Large intestine (tissue), 3 donors: ENCODE measurements at regions not wholly inside any gene's neighbourhood (a gene's known extent, or its start where the extent isn't known, plus 50 kb on each side); places are given as distances from the start of the nearest gene placed in this dataset.

Source experiments
- DNase-seq, 2 donors: peaks; one replicate each; pipeline versions ENCODE4 v3.0.0 to v3.0.0-alpha.2; 2013
- H3K27ac ChIP-seq: one replicate; pipeline ENCODE4 v1.5.1; 2013; ENCODE audit warnings: low read length
- H3K27me3 ChIP-seq: 2 replicates; pipeline ENCODE4 v1.6.1; 2013; ENCODE audit warnings: low read length; ENCODE audit not compliant: control insufficient read depth, insufficient read depth
- H3K36me3 ChIP-seq: 2 replicates; pipeline ENCODE4 v1.6.1; 2013; ENCODE audit warnings: low read length; ENCODE audit not compliant: control insufficient read depth, insufficient read depth
- H3K4me1 ChIP-seq: one replicate; pipeline ENCODE4 v1.6.1; 2013; ENCODE audit warnings: low read length; ENCODE audit not compliant: control insufficient read depth, insufficient read depth
- H3K4me3 ChIP-seq: one replicate; pipeline ENCODE4 v1.5.1; 2013; ENCODE audit warnings: low read length
- H3K9me3 ChIP-seq: one replicate; pipeline ENCODE4 v1.6.1; 2013; ENCODE audit warnings: mild to moderate bottlenecking, low read depth, low read length, moderate library complexity; ENCODE audit not compliant: control insufficient read depth
- WGBS: methylation state at CpG from one replicate; pipeline ENCODE4 v1.1.5; 2013; ENCODE audit warnings: low lambda C conversion rate; ENCODE audit not compliant: insufficient coverage; 5-methylcytosine and 5-hydroxymethylcytosine counted together

- no peaks in the 10 kb centered on the region for H3K27me3 ChIP-seq
- H3K9me3 ChIP-seq: no peaks in the 10 kb centered on the region
- H3K27ac ChIP-seq: no peak overlapping the region
- H3K4me3 ChIP-seq: no peak overlapping the region
- DNase-seq: no peak
- no peaks in the 10 kb centered on the region for H3K4me1 ChIP-seq
- WGBS: 83% methylated on average over 2 of the region's 3 CpGs
- no peaks in the 10 kb centered on the region for H3K36me3 ChIP-seq
These were observed 1095.0 kb upstream of the B3GALT2 start for GRCh38 chr1:194281376-194281775.

GRCh38 chr1:194280463-194280862 is 1094.0 kb upstream of the B3GALT2 start:
- Histone ChIP-seq H3K4me3 (no peak overlapping the region), H3K9me3 (no peaks in the 10 kb centered on the region), H3K27me3 (no peaks in the 10 kb centered on the region), H3K36me3 (no peaks in the 10 kb centered on the region), H3K4me1 (no peaks in the 10 kb centered on the region), H3K27ac (no peak overlapping the region)
- DNase-seq: no peak
- 100% methylated on average over 1 of the region's 4 CpGs for WGBS

GRCh38 chr1:194279975-194280374 is 1093.6 kb upstream of the B3GALT2 start:
- no peaks in the 10 kb centered on the region for H3K27me3 ChIP-seq
- DNase-seq: no peak
- 82% methylated on average over 2 of the region's 3 CpGs for WGBS
- H3K36me3 ChIP-seq: no peaks in the 10 kb centered on the region
- H3K27ac ChIP-seq: no peak overlapping the region
- H3K4me3 ChIP-seq: no peak overlapping the region
- no peaks in the 10 kb centered on the region for H3K9me3 ChIP-seq
- no peaks in the 10 kb centered on the region for H3K4me1 ChIP-seq

- no peaks in the 10 kb centered on the region for H3K9me3 ChIP-seq
- H3K4me1 ChIP-seq: no peaks in the 10 kb centered on the region
- H3K36me3 ChIP-seq: no peaks in the 10 kb centered on the region
- WGBS: no CpG with 5 or more reads among the region's 6 CpGs
- DNase-seq: no peak
- H3K27ac ChIP-seq: no peak overlapping the region
- H3K27me3 ChIP-seq: no peaks in the 10 kb centered on the region
- no peak overlapping the region for H3K4me3 ChIP-seq
These were observed 1091.5 kb upstream of the B3GALT2 start for GRCh38 chr1:194277927-194278326.

GRCh38 chr1:194273660-194274059 is 1087.2 kb upstream of the B3GALT2 start:
- no peaks in the 10 kb centered on the region for H3K9me3 ChIP-seq
- H3K36me3 ChIP-seq: no peaks in the 10 kb centered on the region
- 50% methylated on average over 1 of the region's 1 CpG for WGBS
- no peaks in the 10 kb centered on the region for H3K27me3 ChIP-seq
- no peak overlapping the region for H3K4me3 ChIP-seq
- H3K4me1 ChIP-seq: no peaks in the 10 kb centered on the region
- H3K27ac ChIP-seq: no peak overlapping the region
- DNase-seq: no peak

- H3K9me3 ChIP-seq: no peaks in the 10 kb centered on the region
- H3K4me1 ChIP-seq: no peaks in the 10 kb centered on the region
- H3K27ac ChIP-seq: no peak overlapping the region
- DNase-seq: no peak
- no peak overlapping the region for H3K4me3 ChIP-seq
- no peaks in the 10 kb centered on the region for H3K36me3 ChIP-seq
- no peaks in the 10 kb centered on the region for H3K27me3 ChIP-seq
These were observed 1082.4 kb upstream of the B3GALT2 start for GRCh38 chr1:194268839-194269238.

GRCh38 chr1:194267021-194267420 is 1080.6 kb upstream of the B3GALT2 start:
- WGBS: 80% methylated on average over 1 of the region's 2 CpGs
- no peak for DNase-seq
- Histone ChIP-seq H3K36me3 (no peaks in the 10 kb centered on the region), H3K4me1 (no peaks in the 10 kb centered on the region), H3K4me3 (no peak overlapping the region), H3K27me3 (no peaks in the 10 kb centered on the region), H3K9me3 (no peaks in the 10 kb centered on the region), H3K27ac (no peak overlapping the region)

- no peaks in the 10 kb centered on the region for H3K36me3 ChIP-seq
- no peak for DNase-seq
- 55% methylated on average over 2 of the region's 2 CpGs for WGBS
These were observed 1069.6 kb upstream of the B3GALT2 start for GRCh38 chr1:194256010-194256409.

GRCh38 chr1:194252199-194252598 is 1065.8 kb upstream of the B3GALT2 start:
- no peak overlapping the region for H3K27ac ChIP-seq
- DNase-seq: no peak
- H3K27me3 ChIP-seq: no peaks in the 10 kb centered on the region
- H3K9me3 ChIP-seq: no peaks in the 10 kb centered on the region
- WGBS: no CpG with 5 or more reads among the region's 1 CpG
- H3K4me1 ChIP-seq: no peaks in the 10 kb centered on the region
- H3K36me3 ChIP-seq: no peaks in the 10 kb centered on the region
- no peak overlapping the region for H3K4me3 ChIP-seq

More at GRCh38 chr1:194256010-194256409, 1069.6 kb upstream of the B3GALT2 start:
- no peaks in the 10 kb centered on the region for H3K27me3 ChIP-seq
- no peaks in the 10 kb centered on the region for H3K9me3 ChIP-seq
- H3K4me1 ChIP-seq: no peaks in the 10 kb centered on the region
- H3K27ac ChIP-seq: no peak overlapping the region
- H3K4me3 ChIP-seq: no peak overlapping the region

GRCh38 chr1:194241215-194241614 is 1054.8 kb upstream of the B3GALT2 start:
- H3K36me3 ChIP-seq: no peaks in the 10 kb centered on the region
- H3K9me3 ChIP-seq: no peaks in the 10 kb centered on the region
- WGBS: no CpG with 5 or more reads among the region's 1 CpG
- no peak overlapping the region for H3K27ac ChIP-seq
- H3K27me3 ChIP-seq: no peaks in the 10 kb centered on the region
- H3K4me3 ChIP-seq: no peak overlapping the region
- no peaks in the 10 kb centered on the region for H3K4me1 ChIP-seq
- no peak for DNase-seq

- Histone ChIP-seq H3K9me3 (peaks cover 3% of the 10 kb centered on the region), H3K4me3 (no peak overlapping the region), H3K36me3 (no peaks in the 10 kb centered on the region), H3K27me3 (no peaks in the 10 kb centered on the region), H3K4me1 (no peaks in the 10 kb centered on the region), H3K27ac (no peak overlapping the region)
- DNase-seq: no peak
- 76% methylated on average over 2 of the region's 2 CpGs for WGBS
These were observed 1046.7 kb upstream of the B3GALT2 start for GRCh38 chr1:194233069-194233468.
